ENCODE measurements at regions not wholly inside any gene's neighbourhood (a gene's known extent, or its start where the extent isn't known, plus 50 kb on each side); places are given as distances from the start of the nearest gene placed in this dataset.

DNA sequence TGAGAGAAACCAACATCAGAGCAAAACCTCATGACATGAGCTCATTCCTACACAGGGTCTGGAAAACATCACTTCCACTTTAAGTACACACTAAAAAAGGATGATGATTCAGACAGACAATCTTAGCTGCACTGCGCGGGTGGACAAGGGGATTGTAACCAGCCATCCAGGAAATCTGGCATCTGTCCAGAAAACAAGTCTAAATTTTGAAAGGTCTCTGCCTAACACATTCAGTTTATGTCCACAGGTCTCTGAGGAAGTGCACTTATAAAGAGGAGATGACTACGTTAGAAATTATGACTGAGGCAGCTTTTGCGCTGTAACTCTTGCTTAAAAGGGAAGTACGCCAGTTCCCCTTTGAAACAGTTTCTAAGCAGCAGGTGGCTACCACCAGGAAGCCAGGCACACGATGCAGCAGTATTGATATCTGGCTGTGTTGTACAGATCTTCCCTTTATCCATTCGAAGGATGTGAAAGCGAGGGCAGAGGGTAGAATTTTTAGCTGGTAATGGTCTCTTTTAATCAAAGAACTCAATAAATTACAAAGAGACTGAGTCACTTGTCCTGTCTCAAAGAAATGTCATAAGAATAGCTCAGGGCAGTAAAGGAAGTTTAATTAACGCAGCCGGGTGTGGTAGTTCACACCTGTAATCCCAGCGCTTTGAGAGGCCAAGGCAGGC lies 128.0 kb downstream of the SETD4 start:
- TF ChIP-seq, protein P1, sequence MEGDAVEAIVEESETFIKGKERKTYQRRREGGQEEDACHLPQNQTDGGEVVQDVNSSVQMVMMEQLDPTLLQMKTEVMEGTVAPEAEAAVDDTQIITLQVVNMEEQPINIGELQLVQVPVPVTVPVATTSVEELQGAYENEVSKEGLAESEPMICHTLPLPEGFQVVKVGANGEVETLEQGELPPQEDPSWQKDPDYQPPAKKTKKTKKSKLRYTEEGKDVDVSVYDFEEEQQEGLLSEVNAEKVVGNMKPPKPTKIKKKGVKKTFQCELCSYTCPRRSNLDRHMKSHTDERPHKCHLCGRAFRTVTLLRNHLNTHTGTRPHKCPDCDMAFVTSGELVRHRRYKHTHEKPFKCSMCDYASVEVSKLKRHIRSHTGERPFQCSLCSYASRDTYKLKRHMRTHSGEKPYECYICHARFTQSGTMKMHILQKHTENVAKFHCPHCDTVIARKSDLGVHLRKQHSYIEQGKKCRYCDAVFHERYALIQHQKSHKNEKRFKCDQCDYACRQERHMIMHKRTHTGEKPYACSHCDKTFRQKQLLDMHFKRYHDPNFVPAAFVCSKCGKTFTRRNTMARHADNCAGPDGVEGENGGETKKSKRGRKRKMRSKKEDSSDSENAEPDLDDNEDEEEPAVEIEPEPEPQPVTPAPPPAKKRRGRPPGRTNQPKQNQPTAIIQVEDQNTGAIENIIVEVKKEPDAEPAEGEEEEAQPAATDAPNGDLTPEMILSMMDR (IDR thresholded peaks at IDR 0.05), result peak in 1 of 5 experiments; percentile 19
- TF ChIP-seq EP300 (IDR thresholded peaks at IDR 0.05) (peak; percentile 47 to 88), POLR2A (IDR thresholded peaks at IDR 0.05) (no peak)

Data from tibial nerve (tissue), 4 donors.